Effector memory CD4-positive, alpha-beta T cell (primary cell): ENCODE measurements at regions not wholly inside any gene's neighbourhood (a gene's known extent, or its start where the extent isn't known, plus 50 kb on each side); places are given as distances from the start of the nearest gene placed in this dataset.
"Not testable (repeated sequence)": the region's sequence is repeated elsewhere in the genome, so short reads cannot be mapped to it uniquely, and the experiment has no call there.

Experiments
- DNase-seq, 3 donors: peaks; one replicate each; pipeline ENCODE4 v3.0.0-alpha.2; 2020
- H3K27ac ChIP-seq: 2 replicates; pipeline ENCODE4 v1.7.0; 2013; ENCODE audit warnings: mild to moderate bottlenecking, low read length, moderate library complexity; ENCODE audit not compliant: insufficient read depth, poor library complexity, severe bottlenecking
- H3K27me3 ChIP-seq: replicated peaks from 2 replicates; pipeline ENCODE4 v1.7.0; 2013; ENCODE audit warnings: mild to moderate bottlenecking, low read length; ENCODE audit not compliant: insufficient read depth, control insufficient read depth, poor library complexity, severe bottlenecking
- H3K36me3 ChIP-seq: 2 replicates; pipeline ENCODE4 v1.7.0; 2013; ENCODE audit warnings: mild to moderate bottlenecking, low read length, moderate library complexity; ENCODE audit not compliant: control insufficient read depth, insufficient read depth
- H3K4me1 ChIP-seq: 2 replicates; pipeline ENCODE4 v1.7.0; 2013; ENCODE audit warnings: low read length, mild to moderate bottlenecking; ENCODE audit not compliant: control insufficient read depth, insufficient read depth, poor library complexity, severe bottlenecking
- H3K4me3 ChIP-seq: 2 replicates; pipeline ENCODE4 v1.7.0; 2013; ENCODE audit warnings: low read length, low read depth, mild to moderate bottlenecking; ENCODE audit not compliant: insufficient read depth, poor library complexity, severe bottlenecking
- H3K9me3 ChIP-seq: 2 replicates; pipeline ENCODE4 v1.7.0; 2013; ENCODE audit warnings: mild to moderate bottlenecking, low read length, moderate library complexity; ENCODE audit not compliant: control insufficient read depth

- Histone ChIP-seq H3K36me3 (no peaks in the 10 kb centered on the region), H3K4me3 (no peak overlapping the region), H3K4me1 (peaks cover 5% of the 10 kb centered on the region), H3K27me3 (no peaks in the 10 kb centered on the region), H3K9me3 (no peaks in the 10 kb centered on the region), H3K27ac (no peak overlapping the region)
- DNase-seq: peak; percentile 1 to 5 (median 2)
Measured at GRCh38 chr13:79194272-79194671, 211.8 kb downstream of the RBM26 start.

GRCh38 chr13:79191501-79191900 lies 214.6 kb downstream of the RBM26 start:
- Histone ChIP-seq H3K27ac (no peak overlapping the region), H3K4me1 (peaks cover 5% of the 10 kb centered on the region)
- DNase-seq: no peak

GRCh38 chr13:79190932-79191331 lies 215.1 kb downstream of the RBM26 start:
- no peak overlapping the region for H3K4me3 ChIP-seq
- no peaks in the 10 kb centered on the region for H3K27me3 ChIP-seq
- DNase-seq: no peak
- H3K4me1 ChIP-seq: peaks cover 5% of the 10 kb centered on the region
- H3K27ac ChIP-seq: no peak overlapping the region
- H3K9me3 ChIP-seq: no peaks in the 10 kb centered on the region
- no peaks in the 10 kb centered on the region for H3K36me3 ChIP-seq

More at GRCh38 chr13:79191501-79191900, 214.6 kb downstream of the RBM26 start:
- no peaks in the 10 kb centered on the region for H3K9me3 ChIP-seq
- H3K36me3 ChIP-seq: no peaks in the 10 kb centered on the region
- no peak overlapping the region for H3K4me3 ChIP-seq
- no peaks in the 10 kb centered on the region for H3K27me3 ChIP-seq

- DNase-seq: no peak
- H3K36me3 ChIP-seq: no peaks in the 10 kb centered on the region
- no peak overlapping the region for H3K27ac ChIP-seq
- H3K9me3 ChIP-seq: no peaks in the 10 kb centered on the region
- H3K4me1 ChIP-seq: no peaks in the 10 kb centered on the region
- no peak overlapping the region for H3K4me3 ChIP-seq
- no peaks in the 10 kb centered on the region for H3K27me3 ChIP-seq
Measured at GRCh38 chr13:79187917-79188690, 218.0 kb downstream of the RBM26 start.

- Histone ChIP-seq H3K4me3 (no peak overlapping the region), H3K27me3 (no peaks in the 10 kb centered on the region), H3K4me1 (no peaks in the 10 kb centered on the region), H3K27ac (no peak overlapping the region), H3K9me3 (no peaks in the 10 kb centered on the region), H3K36me3 (no peaks in the 10 kb centered on the region)
- no peak for DNase-seq
Measured at GRCh38 chr13:79185580-79185979, 220.5 kb downstream of the RBM26 start.

GRCh38 chr13:79183231-79183630 lies 222.8 kb downstream of the RBM26 start:
- DNase-seq: no peak
- no peak overlapping the region for H3K27ac ChIP-seq
- no peaks in the 10 kb centered on the region for H3K36me3 ChIP-seq
- H3K27me3 ChIP-seq: no peaks in the 10 kb centered on the region
- no peaks in the 10 kb centered on the region for H3K9me3 ChIP-seq
- H3K4me1 ChIP-seq: no peaks in the 10 kb centered on the region
- no peak overlapping the region for H3K4me3 ChIP-seq

- not testable (repeated sequence) for DNase-seq, H3K4me3 ChIP-seq, H3K27me3 ChIP-seq, H3K9me3 ChIP-seq, H3K36me3 ChIP-seq, H3K4me1 ChIP-seq, H3K27ac ChIP-seq
Measured at GRCh38 chr13:79173691-79174090, 232.4 kb downstream of the RBM26 start.

GRCh38 chr13:79172924-79173323 lies 233.1 kb downstream of the RBM26 start:
- DNase-seq, H3K36me3 ChIP-seq, H3K27ac ChIP-seq, H3K4me3 ChIP-seq, H3K27me3 ChIP-seq, H3K4me1 ChIP-seq, H3K9me3 ChIP-seq: not testable (repeated sequence)

GRCh38 chr13:79171141-79172061 lies 234.7 kb downstream of the RBM26 start:
- no peaks in the 10 kb centered on the region for H3K9me3 ChIP-seq
- no peaks in the 10 kb centered on the region for H3K27me3 ChIP-seq
- H3K27ac ChIP-seq: no peak overlapping the region
- H3K4me1 ChIP-seq: no peaks in the 10 kb centered on the region
- no peaks in the 10 kb centered on the region for H3K36me3 ChIP-seq
- no peak for DNase-seq
- no peak overlapping the region for H3K4me3 ChIP-seq

GRCh38 chr13:79160818-79161217 lies 245.2 kb downstream of the RBM26 start:
- Histone ChIP-seq H3K27me3 (no peaks in the 10 kb centered on the region), H3K36me3 (no peaks in the 10 kb centered on the region), H3K4me1 (no peaks in the 10 kb centered on the region), H3K4me3 (no peak overlapping the region), H3K9me3 (no peaks in the 10 kb centered on the region), H3K27ac (no peak overlapping the region)
- no peak for DNase-seq
